MM.1S (cell line): ENCODE measurements at regions not wholly inside any gene's neighbourhood (a gene's known extent, or its start where the extent isn't known, plus 50 kb on each side); places are given as distances from the start of the nearest gene placed in this dataset.

ENCODE experiments used
- DNase-seq: peaks from one replicate; pipeline ENCODE4 v3.0.0-alpha.2; 2015
- H2AFZ ChIP-seq: fragments of 300-600 bp; sonication (generic); 2 replicates; pipeline ENCODE4 v1.6.0; 2016; ENCODE audit warnings: antibody characterized with exemption, low read length
- H3F3A ChIP-seq: fragments of 300-600 bp; sonication (generic); 2 replicates; pipeline ENCODE4 v1.6.1; 2016; ENCODE audit warnings: mild to moderate bottlenecking, antibody characterized with exemption, low read length, moderate library complexity, mixed read lengths; ENCODE audit not compliant: insufficient read depth
- H3K27ac ChIP-seq: fragments of 300-600 bp; sonication (generic); 2 replicates; pipeline ENCODE4 v1.5.1; 2016; ENCODE audit warnings: mild to moderate bottlenecking, low read length
- H3K27me3 ChIP-seq: fragments of 300-600 bp; sonication (generic); replicated peaks from 2 replicates; pipeline ENCODE4 v1.6.0; 2016; ENCODE audit warnings: low read length; ENCODE audit not compliant: insufficient read depth
- H3K36me3 ChIP-seq: fragments of 300-600 bp; sonication (generic); replicated peaks from 2 replicates; pipeline ENCODE4 v1.6.1; 2016; ENCODE audit warnings: mild to moderate bottlenecking, low read length, mixed read lengths; ENCODE audit not compliant: insufficient read depth
- H3K4me1 ChIP-seq: fragments of 300-600 bp; sonication (generic); 2 replicates; pipeline ENCODE4 v1.6.1; 2016; ENCODE audit warnings: low read length, mixed read lengths
- H3K4me2 ChIP-seq: fragments of 300-600 bp; sonication (generic); 2 replicates; pipeline ENCODE4 v1.6.0; 2016; ENCODE audit warnings: low read depth, low read length
- H3K4me3 ChIP-seq: fragments of 300-600 bp; sonication (generic); 2 replicates; pipeline ENCODE4 v1.5.1; 2016; ENCODE audit warnings: low read length, mixed read lengths
- H3K79me2 ChIP-seq: fragments of 300-600 bp; sonication (generic); 2 replicates; pipeline ENCODE4 v1.6.1; 2016; ENCODE audit warnings: mixed run types, low read length, mixed read lengths
- H3K9ac ChIP-seq: fragments of 300-600 bp; sonication (generic); 2 replicates; pipeline ENCODE4 v1.6.1; 2016; ENCODE audit warnings: low read length, mixed read lengths
- H3K9me2 ChIP-seq: fragments of 300-600 bp; sonication (generic); replicated peaks from 2 replicates; pipeline ENCODE4 v1.6.1; 2016; ENCODE audit warnings: mild to moderate bottlenecking, low read length, mixed read lengths; ENCODE audit not compliant: insufficient read depth
- H3K9me3 ChIP-seq: fragments of 300-600 bp; sonication (generic); replicated peaks from 2 replicates; pipeline ENCODE4 v1.6.1; 2016; ENCODE audit warnings: mild to moderate bottlenecking, low read length, mixed read lengths; ENCODE audit not compliant: insufficient read depth
- H4K20me1 ChIP-seq: fragments of 300-600 bp; sonication (generic); 2 replicates; pipeline ENCODE4 v1.6.1; 2016; ENCODE audit warnings: mild to moderate bottlenecking, low read length, moderate library complexity, mixed read lengths; ENCODE audit not compliant: insufficient read depth
- EZH2 ChIP-seq: fragments of 300-600 bp; sonication (generic); optimal IDR thresholded peaks from 2 replicates; pipeline ENCODE3; 2017; ENCODE audit warnings: low read depth, mild to moderate bottlenecking, antibody characterized with exemption, low read length, mixed read lengths
- EZH2phosphoT487 ChIP-seq: fragments of 300-600 bp; sonication (generic); IDR thresholded peaks from 2 replicates; pipeline ENCODE4 v1.6.1; 2018; ENCODE audit warnings: antibody characterized with exemption, low read length
- TF ChIP-seq, protein P1 (sequence below): fragments of 300-600 bp; sonication (generic); IDR thresholded peaks from 2 replicates; pipeline ENCODE4 v1.5.1; 2016; ENCODE audit warnings: antibody characterized with exemption, low read length, mixed read lengths

DNA sequence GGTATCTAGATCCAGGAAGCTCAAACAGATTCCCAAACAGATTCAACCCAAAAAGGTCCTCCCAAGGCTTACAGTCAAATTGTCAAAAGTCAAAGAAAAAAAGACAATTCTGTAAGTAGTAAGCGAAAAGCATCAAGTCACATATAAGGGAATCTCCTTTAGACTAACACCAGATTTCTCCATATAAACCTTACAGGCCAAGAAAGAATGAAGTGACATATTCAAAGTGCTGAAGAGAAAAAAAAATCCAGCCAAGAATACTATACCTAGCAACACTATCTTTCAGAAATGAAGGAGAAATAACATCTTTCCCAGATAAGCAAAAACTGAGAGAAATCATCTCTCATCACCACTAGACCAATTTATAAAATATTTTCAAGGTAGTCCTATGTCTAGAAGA is 79.6 kb upstream of the LGR5 start:
- H3K9ac ChIP-seq: no peak overlapping the region
- no peaks in the 10 kb centered on the region for H3K36me3 ChIP-seq
- peaks cover 9% of the 10 kb centered on the region for H3K4me1 ChIP-seq
- H3K9me3 ChIP-seq: no peaks in the 10 kb centered on the region; the same call in 1 of the 2 replicates
- H3K27me3 ChIP-seq: no peaks in the 10 kb centered on the region
- 0 out of 2 replicates have a peak, but pooled peaks cover 7% of the 10 kb centered on the region for H3F3A ChIP-seq
- no peak overlapping the region for H3K27ac ChIP-seq
- no peaks in the 10 kb centered on the region for H4K20me1 ChIP-seq
- H3K4me3 ChIP-seq: no peak overlapping the region
- DNase-seq: no peak
- H3K4me2 ChIP-seq: no peak overlapping the region
- no peak overlapping the region for H2AFZ ChIP-seq
- no peaks in the 10 kb centered on the region for H3K9me2 ChIP-seq
- H3K79me2 ChIP-seq: no peaks in the 10 kb centered on the region
- TF ChIP-seq, protein P1, sequence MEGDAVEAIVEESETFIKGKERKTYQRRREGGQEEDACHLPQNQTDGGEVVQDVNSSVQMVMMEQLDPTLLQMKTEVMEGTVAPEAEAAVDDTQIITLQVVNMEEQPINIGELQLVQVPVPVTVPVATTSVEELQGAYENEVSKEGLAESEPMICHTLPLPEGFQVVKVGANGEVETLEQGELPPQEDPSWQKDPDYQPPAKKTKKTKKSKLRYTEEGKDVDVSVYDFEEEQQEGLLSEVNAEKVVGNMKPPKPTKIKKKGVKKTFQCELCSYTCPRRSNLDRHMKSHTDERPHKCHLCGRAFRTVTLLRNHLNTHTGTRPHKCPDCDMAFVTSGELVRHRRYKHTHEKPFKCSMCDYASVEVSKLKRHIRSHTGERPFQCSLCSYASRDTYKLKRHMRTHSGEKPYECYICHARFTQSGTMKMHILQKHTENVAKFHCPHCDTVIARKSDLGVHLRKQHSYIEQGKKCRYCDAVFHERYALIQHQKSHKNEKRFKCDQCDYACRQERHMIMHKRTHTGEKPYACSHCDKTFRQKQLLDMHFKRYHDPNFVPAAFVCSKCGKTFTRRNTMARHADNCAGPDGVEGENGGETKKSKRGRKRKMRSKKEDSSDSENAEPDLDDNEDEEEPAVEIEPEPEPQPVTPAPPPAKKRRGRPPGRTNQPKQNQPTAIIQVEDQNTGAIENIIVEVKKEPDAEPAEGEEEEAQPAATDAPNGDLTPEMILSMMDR: no peak

- H3K27me3 ChIP-seq: no peaks in the 10 kb centered on the region
- H3K4me1 ChIP-seq: peaks cover 18% of the 10 kb centered on the region
- H3K9me2 ChIP-seq: no peaks in the 10 kb centered on the region
- no peaks in the 10 kb centered on the region for H4K20me1 ChIP-seq
- TF ChIP-seq, protein P1: no peak
- TF ChIP-seq EZH2phosphoT487 (no peak), EZH2 (no peak)
- no peaks in the 10 kb centered on the region for H3K79me2 ChIP-seq
- H3F3A ChIP-seq: 0 out of 2 replicates have a peak, but pooled peaks cover 8% of the 10 kb centered on the region
- no peak overlapping the region for H3K9ac ChIP-seq
- H3K4me3 ChIP-seq: no peak overlapping the region
- no peaks in the 10 kb centered on the region for H3K9me3 ChIP-seq
- no peak overlapping the region for H3K4me2 ChIP-seq
- no peak overlapping the region for H2AFZ ChIP-seq
- H3K36me3 ChIP-seq: no peaks in the 10 kb centered on the region
- H3K27ac ChIP-seq: no peak overlapping the region
- DNase-seq: no peak
Observed at GRCh38 chr12:71356569-71356968, 83.0 kb upstream of the LGR5 start.

GRCh38 chr12:71354871-71355270 is 84.7 kb upstream of the LGR5 start:
- Histone ChIP-seq H2AFZ (no peak overlapping the region), H3K79me2 (no peaks in the 10 kb centered on the region), H3K9ac (no peak overlapping the region), H3K27ac (peak overlapping the region; percentile 22; the same call in 1 of the 2 replicates), H3K9me2 (no peaks in the 10 kb centered on the region), H3K36me3 (no peaks in the 10 kb centered on the region), H3K4me1 (peaks cover 32% of the 10 kb centered on the region), H4K20me1 (no peaks in the 10 kb centered on the region), H3K4me2 (no peak overlapping the region), H3K27me3 (no peaks in the 10 kb centered on the region), H3K4me3 (no peak overlapping the region), H3F3A (peaks cover 13% of the 10 kb centered on the region), H3K9me3 (no peaks in the 10 kb centered on the region)
- peak; percentile 88 for DNase-seq
- TF ChIP-seq, protein P1: 0 out of 2 replicates have a peak, but pooled peaks have one; percentile 15
- TF ChIP-seq EZH2 (no peak), EZH2phosphoT487 (no peak)
